GM12875 (cell line): ENCODE measurements at regions not wholly inside any gene's neighbourhood (a gene's known extent, or its start where the extent isn't known, plus 50 kb on each side); places are given as distances from the start of the nearest gene placed in this dataset.

ENCODE experiments used
- H3K4me3 ChIP-seq: one replicate; pipeline ENCODE4 v1.5.1; 2011; ENCODE audit warnings: low read depth, low read length, control low read depth
- CTCF ChIP-seq: IDR thresholded peaks from 2 replicates; pipeline ENCODE4 v1.5.1; 2011; ENCODE audit warnings: low read depth, mild to moderate bottlenecking, control low read depth, inconsistent platforms, low read length, moderate library complexity, borderline replicate concordance; ENCODE audit not compliant: insufficient read depth

DNA sequence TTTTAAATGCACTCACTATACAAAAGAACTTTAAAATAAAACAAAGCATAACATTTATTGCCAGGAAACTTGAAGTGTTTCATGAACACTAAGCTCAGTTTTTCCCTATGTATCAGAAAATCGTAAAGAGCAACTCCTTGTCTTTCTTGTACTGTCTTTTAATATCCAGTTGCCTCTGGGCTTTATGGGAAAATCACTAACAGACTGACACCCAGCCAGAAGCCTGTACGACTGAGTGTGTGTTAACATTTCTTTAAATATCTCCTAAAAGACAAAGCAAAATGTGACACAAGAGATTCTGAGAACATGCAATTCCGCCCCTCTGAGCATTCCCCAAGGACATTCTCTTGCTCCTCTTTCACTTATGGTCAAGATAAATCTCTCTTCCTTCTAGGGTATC is 347.5 kb upstream of the DPYD start:
- H3K4me3 ChIP-seq = no peak overlapping the region
- no peak for TF ChIP-seq CTCF

DNA sequence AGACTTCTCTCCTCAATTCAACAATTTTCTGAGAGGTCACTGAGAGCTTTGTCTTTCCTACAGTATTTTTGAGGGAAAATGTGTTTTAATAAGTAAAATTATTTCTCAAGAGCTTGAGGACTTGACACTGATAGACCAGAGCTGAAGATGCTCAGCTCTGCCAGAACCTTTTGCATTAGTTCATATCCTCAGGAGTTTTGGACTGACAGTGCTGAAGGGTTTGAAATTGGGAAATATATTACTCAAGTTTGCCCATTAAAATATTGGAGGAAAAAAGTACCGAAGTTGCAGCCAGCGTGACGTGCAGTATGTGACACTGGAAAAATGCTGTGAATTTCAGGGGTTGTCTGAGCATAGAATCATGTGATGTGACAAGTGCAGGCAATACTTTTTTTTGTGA is 346.6 kb upstream of the DPYD start:
- H3K4me3 ChIP-seq = no peak overlapping the region
- TF ChIP-seq CTCF = no peak

DNA sequence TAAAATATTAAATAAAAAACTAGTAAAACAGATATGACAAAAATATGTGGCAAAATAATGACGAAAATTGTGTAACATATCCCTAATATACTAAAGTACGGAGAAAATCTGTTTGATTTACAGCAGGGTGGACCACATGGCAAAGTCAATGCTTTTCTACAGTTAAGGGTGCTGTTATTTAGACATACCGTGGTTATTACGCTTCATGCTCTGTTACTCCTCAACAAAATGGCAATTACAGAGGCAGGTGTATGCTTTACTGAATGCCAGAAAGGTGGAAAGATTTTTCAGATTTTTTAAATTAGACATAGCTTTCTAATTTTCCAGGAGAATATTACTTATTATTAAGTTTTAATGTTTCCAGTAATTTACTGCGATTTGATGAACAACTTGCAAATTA is 343.9 kb upstream of the DPYD start:
- no peak for TF ChIP-seq CTCF

DNA sequence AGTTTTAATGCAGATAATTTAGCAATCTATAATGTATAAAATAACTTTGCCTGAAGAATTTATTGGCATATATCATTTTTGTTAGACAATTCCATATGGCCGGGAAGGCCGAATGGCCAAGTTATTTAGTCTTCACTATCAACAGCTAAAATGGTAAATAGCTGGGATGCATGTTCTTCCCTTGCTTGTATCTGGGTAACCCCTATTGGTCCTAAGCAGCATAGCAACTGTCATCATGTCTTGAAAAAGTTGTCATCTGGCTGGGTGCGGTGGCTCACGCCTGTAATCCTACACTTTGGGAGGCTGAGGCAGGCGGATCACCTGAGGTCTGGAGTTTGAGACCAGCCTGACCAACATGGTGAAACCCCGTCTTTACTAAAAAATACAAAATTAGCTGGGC is 340.0 kb upstream of the DPYD start:
- no peak overlapping the region for H3K4me3 ChIP-seq
- no peak for TF ChIP-seq CTCF

More for the DNA sequence above, 343.9 kb upstream of the DPYD start:
- no peak overlapping the region for H3K4me3 ChIP-seq

DNA sequence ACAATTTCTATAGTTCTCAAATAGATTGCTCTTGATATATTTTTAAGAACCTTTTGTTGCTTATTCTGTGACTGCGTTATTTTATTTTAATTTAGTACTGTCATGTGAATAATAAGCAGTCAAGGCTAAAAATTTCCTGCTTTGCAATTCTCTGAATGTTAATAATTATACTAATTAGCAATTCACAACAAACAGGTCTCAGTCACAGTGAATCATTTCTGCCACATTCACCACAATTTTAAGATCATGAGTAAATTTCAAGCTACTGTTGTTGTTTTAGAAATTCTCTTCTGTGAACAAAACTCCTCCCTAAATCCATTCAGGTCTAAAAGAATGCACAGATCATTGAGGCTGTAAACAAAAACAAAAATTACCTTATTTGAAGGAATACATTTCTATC is 339.6 kb upstream of the DPYD start:
- no peak for TF ChIP-seq CTCF

DNA sequence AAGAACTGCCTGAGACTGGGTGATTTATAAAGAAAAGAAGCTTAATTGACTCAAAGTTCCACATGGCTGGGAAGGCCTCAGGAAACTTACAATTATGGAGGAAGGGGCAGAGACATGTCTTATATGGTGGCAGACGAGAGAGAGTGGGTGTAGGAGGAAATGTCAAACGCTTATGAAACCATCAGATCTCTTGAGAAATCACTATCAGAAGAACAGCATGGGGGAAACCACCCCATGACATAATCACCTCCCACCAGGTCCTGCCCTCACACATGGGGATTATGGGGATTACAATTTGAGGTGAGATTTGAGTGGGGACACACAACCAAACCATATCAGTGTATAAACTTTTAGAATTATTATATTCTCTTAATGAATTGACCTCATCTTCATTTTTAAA is 335.9 kb upstream of the DPYD start:
- TF ChIP-seq CTCF = no peak
- H3K4me3 ChIP-seq = no peak overlapping the region

More for the DNA sequence above, 339.6 kb upstream of the DPYD start:
- H3K4me3 ChIP-seq = no peak overlapping the region

- H3K4me3 ChIP-seq = no peak overlapping the region
- no peak for TF ChIP-seq CTCF
Observed at GRCh38 chr1:98253145-98253544, 332.3 kb upstream of the DPYD start.
